Prostate gland (tissue), 2 donors: ENCODE measurements at regions not wholly inside any gene's neighbourhood (a gene's known extent, or its start where the extent isn't known, plus 50 kb on each side); places are given as distances from the start of the nearest gene placed in this dataset.

ENCODE experiments used
- DNase-seq: peaks from one replicate; pipeline ENCODE4 v3.0.0-alpha.2; 2019; ENCODE audit warnings: low spot score
- H3K27ac ChIP-seq, 2 donors: fragments of 200-600 bp; sonication (generic); 2 replicates each; pipeline ENCODE4 v1.5.1; 2017 to 2019
- H3K27me3 ChIP-seq: fragments of 200-600 bp; sonication (generic); replicated peaks from 2 replicates; pipeline ENCODE4 v1.5.1; 2019; ENCODE audit not compliant: insufficient read depth
- H3K36me3 ChIP-seq, 2 donors: fragments of 200-600 bp; sonication (generic); 1 replicate in 1 of 2; 2 replicates in 1 of 2; pipeline versions ENCODE4 v1.5.1 to v1.8.1; 2017 to 2019
- H3K4me1 ChIP-seq: fragments of 200-600 bp; sonication (generic); replicated peaks from 2 replicates; pipeline ENCODE4 v1.5.1; 2019
- H3K4me3 ChIP-seq, 2 donors: fragments of 200-600 bp; sonication (generic); 2 replicates each; pipeline ENCODE4 v1.5.1; 2017 to 2019
- H3K9me3 ChIP-seq: fragments of 200-600 bp; sonication (generic); 2 replicates; pipeline ENCODE4 v1.5.1; 2017
- CTCF ChIP-seq, 4 experiments: fragments of 200-600 bp in 2 of 4; fragments of 450-650 bp in 2 of 4; sonication (generic) in 2 of 4; IDR thresholded peaks; 1 replicate in 3 of 4; 2 replicates in 1 of 4; pipeline ENCODE4 v1.5.1; 2016 to 2019; ENCODE audit warnings: antibody characterized with exemption in 4 of 4, mild to moderate bottlenecking in 2 of 4, moderate library complexity in 2 of 4
- POLR2A ChIP-seq: fragments of 450-650 bp; IDR thresholded peaks from one replicate; pipeline ENCODE4 v1.6.1; 2016; ENCODE audit warnings: antibody characterized with exemption, mild to moderate bottlenecking
- POLR2AphosphoS5 ChIP-seq: sonication (generic); formaldehyde crosslinking; IDR thresholded peaks from one replicate; pipeline ENCODE4 v1.6.1; 2017; ENCODE audit warnings: antibody characterized with exemption
- WGBS: methylation state at CpG from one replicate; pipeline ENCODE4 v1.1.5; 2018; 5-methylcytosine and 5-hydroxymethylcytosine counted together
- intact Hi-C: fragments of 100-400 bp; cut with DNase I; formaldehyde crosslinking; loops from one replicate; pipeline ENCODE4 v1.14.2; 2022

- H3K36me3 ChIP-seq, result no peaks in the 10 kb centered on the region
Measured at GRCh38 chr14:49408187-49408933, 177.8 kb downstream of the RPS29 start.

GRCh38 chr14:49405291-49405690, 180.9 kb downstream of the RPS29 start:
- Histone ChIP-seq H3K4me1 (no peaks in the 10 kb centered on the region), H3K27ac (no peak overlapping the region), H3K36me3 (no peaks in the 10 kb centered on the region), H3K9me3 (no peaks in the 10 kb centered on the region), H3K27me3 (no peaks in the 10 kb centered on the region), H3K4me3 (no peak overlapping the region)
- no peak for DNase-seq
- TF ChIP-seq CTCF (IDR thresholded peaks at IDR 0.05) (no peak), POLR2A (no peak), POLR2AphosphoS5 (no peak)
- 72% methylated on average over 3 of the region's 3 CpGs for WGBS
- intact Hi-C loops, result no loop called here

More at GRCh38 chr14:49408187-49408933, 177.8 kb downstream of the RPS29 start:
- no peak overlapping the region for H3K4me3 ChIP-seq
- 74% methylated on average over 1 of the region's 1 CpG for whole genome bisulfite sequencing
- TF ChIP-seq CTCF (IDR thresholded peaks at IDR 0.05), result no peak
- no peak for TF ChIP-seq POLR2A
- no peak for TF ChIP-seq POLR2AphosphoS5
- H3K27ac ChIP-seq, result no peak overlapping the region
- intact Hi-C loops, result no loop called here
- H3K27me3 ChIP-seq, result no peaks in the 10 kb centered on the region
- H3K4me1 ChIP-seq, result no peaks in the 10 kb centered on the region
- no peaks in the 10 kb centered on the region for H3K9me3 ChIP-seq
- DNase-seq, result no peak

GRCh38 chr14:49401373-49401772, 184.8 kb downstream of the RPS29 start:
- intact Hi-C loops, result no loop called here
- 91% methylated on average over 2 of the region's 2 CpGs for WGBS
- no peak for DNase-seq

GRCh38 chr14:49396801-49397200, 189.4 kb downstream of the RPS29 start:
- TF ChIP-seq POLR2AphosphoS5, result no peak
- no peak for TF ChIP-seq CTCF (IDR thresholded peaks at IDR 0.05)
- no peak for TF ChIP-seq POLR2A
- intact Hi-C loops, result no loop called here
- no peaks in the 10 kb centered on the region for H3K27me3 ChIP-seq
- H3K36me3 ChIP-seq, result no peaks in the 10 kb centered on the region
- DNase-seq, result no peak
- H3K27ac ChIP-seq, result no peak overlapping the region
- no peaks in the 10 kb centered on the region for H3K4me1 ChIP-seq
- H3K9me3 ChIP-seq, result no peaks in the 10 kb centered on the region
- H3K4me3 ChIP-seq, result no peak overlapping the region

More at GRCh38 chr14:49401373-49401772, 184.8 kb downstream of the RPS29 start:
- TF ChIP-seq POLR2AphosphoS5, result no peak
- no peak for TF ChIP-seq POLR2A
- no peak for TF ChIP-seq CTCF (IDR thresholded peaks at IDR 0.05)
- H3K36me3 ChIP-seq, result no peaks in the 10 kb centered on the region
- no peak overlapping the region for H3K4me3 ChIP-seq
- H3K27me3 ChIP-seq, result no peaks in the 10 kb centered on the region
- H3K4me1 ChIP-seq, result no peaks in the 10 kb centered on the region
- no peaks in the 10 kb centered on the region for H3K9me3 ChIP-seq
- H3K27ac ChIP-seq, result no peak overlapping the region

GRCh38 chr14:49381778-49382177, 204.4 kb downstream of the RPS29 start:
- Histone ChIP-seq H3K27ac (no peak overlapping the region), H3K36me3 (no peaks in the 10 kb centered on the region), H3K4me1 (no peaks in the 10 kb centered on the region), H3K27me3 (no peaks in the 10 kb centered on the region), H3K9me3 (no peaks in the 10 kb centered on the region), H3K4me3 (no peak overlapping the region)
- WGBS, result 32% methylated on average over 1 of the region's 1 CpG
- no peak for DNase-seq
- intact Hi-C loops, result no loop called here
- TF ChIP-seq CTCF (IDR thresholded peaks at IDR 0.05), result no peak
- TF ChIP-seq POLR2A, result no peak
